ENCODE measurements at regions not wholly inside any gene's neighbourhood (a gene's known extent, or its start where the extent isn't known, plus 50 kb on each side); places are given as distances from the start of the nearest gene placed in this dataset.

- DNase-seq, result no peak
- CTCF ChIA-PET, result no interaction called here
- H3K4me3 Mint-ChIP-seq, result no peak overlapping the region
- H3K27me3 Mint-ChIP-seq, result peaks cover 0 to 1% of the 10 kb centered on the region in 2 donors
- Histone ChIP-seq H3K27me3 (replicated peaks in 1 of 2; ENCODE audit: control insufficient read depth in 2 of 2, extremely low read depth in 1 of 2, insufficient read depth in 2 of 2, low read length in 1 of 2) (no peaks in the 10 kb centered on the region), H3K9me3 (no peaks in the 10 kb centered on the region), H3K4me1 (ENCODE audit: control insufficient read depth in 1 of 2, extremely low read depth in 1 of 2, insufficient read depth in 2 of 2, low read length in 2 of 2) (no peaks in the 10 kb centered on the region), H3K4me3 (ENCODE audit: control insufficient read depth in 1 of 2, extremely low read depth in 1 of 2, low read length in 1 of 2) (no peak overlapping the region), H3K36me3 (ENCODE audit: control insufficient read depth in 2 of 2, extremely low read depth in 1 of 2, insufficient read depth in 1 of 2, low read length in 1 of 2) (no peaks in the 10 kb centered on the region), H3K27ac (ENCODE audit: low read length) (no peak overlapping the region)
- no peaks in the 10 kb centered on the region for H3K36me3 Mint-ChIP-seq
- no peak for ATAC-seq (replicated peaks in 1 of 4)
- peaks cover 7 to 23% (median 21%) of the 10 kb centered on the region in 3 donors for H3K9me3 Mint-ChIP-seq
- POLR2A ChIA-PET, result no interaction called here
- no peaks in the 10 kb centered on the region for H3K4me1 Mint-ChIP-seq
- WGBS (ENCODE audit: insufficient coverage), result 20% methylated on average over 1 of the region's 9 CpGs
- H3K27ac Mint-ChIP-seq, result no peak overlapping the region
Observed at GRCh38 chrX:578531-578930, 52.1 kb upstream of the SHOX start.

DNA sequence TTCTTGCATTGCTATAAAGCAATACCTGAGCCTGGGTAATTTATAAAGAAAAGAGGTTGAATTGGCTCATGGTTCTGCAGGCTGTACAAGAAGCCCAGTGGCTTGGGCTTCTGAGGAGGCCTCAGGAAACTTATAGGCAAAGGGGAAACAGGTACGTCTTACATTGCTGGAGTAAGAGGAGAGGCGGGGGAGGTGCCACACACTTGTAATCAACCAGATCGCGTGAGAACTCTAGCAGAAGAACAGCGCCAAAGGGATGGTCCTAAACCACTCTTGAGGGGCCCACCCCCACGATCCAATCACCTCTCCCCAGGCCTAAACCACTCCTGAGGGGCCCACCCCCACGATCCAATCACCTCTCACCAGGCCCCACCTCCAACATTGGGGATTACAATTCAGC lies 50.6 kb upstream of the SHOX start:
- Histone ChIP-seq H3K36me3 (ENCODE audit: control insufficient read depth in 2 of 2, extremely low read depth in 1 of 2, insufficient read depth in 1 of 2, low read length in 1 of 2) (no peaks in the 10 kb centered on the region), H3K9me3 (no peaks in the 10 kb centered on the region), H3K27ac (ENCODE audit: low read length) (no peak overlapping the region), H3K4me1 (ENCODE audit: control insufficient read depth in 1 of 2, extremely low read depth in 1 of 2, insufficient read depth in 2 of 2, low read length in 2 of 2) (no peaks in the 10 kb centered on the region), H3K4me3 (ENCODE audit: control insufficient read depth in 1 of 2, extremely low read depth in 1 of 2, low read length in 1 of 2) (no peak overlapping the region), H3K27me3 (replicated peaks in 1 of 2; ENCODE audit: control insufficient read depth in 2 of 2, extremely low read depth in 1 of 2, insufficient read depth in 2 of 2, low read length in 1 of 2) (no peaks in the 10 kb centered on the region)
- POLR2A ChIA-PET, result no interaction called here
- CTCF ChIA-PET, result no interaction called here
- Mint-ChIP-seq H3K4me1 (no peaks in the 10 kb centered on the region), H3K4me3 (no peak overlapping the region), H3K27ac (no peak overlapping the region), H3K9me3 (peaks cover 7 to 23% (median 21%) of the 10 kb centered on the region in 3 donors), H3K36me3 (no peaks in the 10 kb centered on the region), H3K27me3 (peaks cover 1 to 3% of the 10 kb centered on the region in 2 donors)
- 40% methylated on average over 3 of the region's 7 CpGs for WGBS (ENCODE audit: insufficient coverage)
- no peak for ATAC-seq (replicated peaks in 1 of 4)
- DNase-seq, result no peak

All from T-cell (primary cell).